ENCODE measurements at regions not wholly inside any gene's neighbourhood (a gene's known extent, or its start where the extent isn't known, plus 50 kb on each side); places are given as distances from the start of the nearest gene placed in this dataset.

- TF ChIP-seq, protein P1, sequence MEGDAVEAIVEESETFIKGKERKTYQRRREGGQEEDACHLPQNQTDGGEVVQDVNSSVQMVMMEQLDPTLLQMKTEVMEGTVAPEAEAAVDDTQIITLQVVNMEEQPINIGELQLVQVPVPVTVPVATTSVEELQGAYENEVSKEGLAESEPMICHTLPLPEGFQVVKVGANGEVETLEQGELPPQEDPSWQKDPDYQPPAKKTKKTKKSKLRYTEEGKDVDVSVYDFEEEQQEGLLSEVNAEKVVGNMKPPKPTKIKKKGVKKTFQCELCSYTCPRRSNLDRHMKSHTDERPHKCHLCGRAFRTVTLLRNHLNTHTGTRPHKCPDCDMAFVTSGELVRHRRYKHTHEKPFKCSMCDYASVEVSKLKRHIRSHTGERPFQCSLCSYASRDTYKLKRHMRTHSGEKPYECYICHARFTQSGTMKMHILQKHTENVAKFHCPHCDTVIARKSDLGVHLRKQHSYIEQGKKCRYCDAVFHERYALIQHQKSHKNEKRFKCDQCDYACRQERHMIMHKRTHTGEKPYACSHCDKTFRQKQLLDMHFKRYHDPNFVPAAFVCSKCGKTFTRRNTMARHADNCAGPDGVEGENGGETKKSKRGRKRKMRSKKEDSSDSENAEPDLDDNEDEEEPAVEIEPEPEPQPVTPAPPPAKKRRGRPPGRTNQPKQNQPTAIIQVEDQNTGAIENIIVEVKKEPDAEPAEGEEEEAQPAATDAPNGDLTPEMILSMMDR (IDR thresholded peaks at IDR 0.05) = no peak
- TF ChIP-seq POLR2A (IDR thresholded peaks at IDR 0.05) = no peak
Observed at GRCh38 chr9:106620081-106620480, 242.9 kb upstream of the ZNF462 start.

Measured in lower leg skin (tissue), 3 donors.